ENCODE measurements at regions not wholly inside any gene's neighbourhood (a gene's known extent, or its start where the extent isn't known, plus 50 kb on each side); places are given as distances from the start of the nearest gene placed in this dataset.

DNA sequence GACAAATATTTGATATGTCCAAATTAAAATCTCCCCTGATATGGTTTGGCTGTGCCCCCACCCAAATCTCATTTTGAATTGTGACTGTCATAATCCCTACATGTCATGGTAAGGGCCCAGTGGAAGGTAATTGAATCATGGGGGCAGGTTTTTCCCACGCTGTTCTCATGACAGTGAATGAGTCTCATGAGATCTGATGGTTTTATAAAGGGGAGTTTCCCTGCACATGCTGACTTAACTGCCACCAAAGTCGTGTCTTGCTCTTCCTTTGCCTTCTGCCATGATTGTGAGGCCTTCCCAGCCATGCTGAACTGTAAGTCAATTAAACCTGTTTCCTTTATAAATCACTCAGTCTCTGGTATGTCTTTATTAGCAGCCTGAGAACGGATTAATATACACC is 207.0 kb downstream of the BARHL2 start:
- DNase-seq = no peak
- no peaks in the 10 kb centered on the region for H3K36me3 ChIP-seq
- TF ChIP-seq, protein P1, sequence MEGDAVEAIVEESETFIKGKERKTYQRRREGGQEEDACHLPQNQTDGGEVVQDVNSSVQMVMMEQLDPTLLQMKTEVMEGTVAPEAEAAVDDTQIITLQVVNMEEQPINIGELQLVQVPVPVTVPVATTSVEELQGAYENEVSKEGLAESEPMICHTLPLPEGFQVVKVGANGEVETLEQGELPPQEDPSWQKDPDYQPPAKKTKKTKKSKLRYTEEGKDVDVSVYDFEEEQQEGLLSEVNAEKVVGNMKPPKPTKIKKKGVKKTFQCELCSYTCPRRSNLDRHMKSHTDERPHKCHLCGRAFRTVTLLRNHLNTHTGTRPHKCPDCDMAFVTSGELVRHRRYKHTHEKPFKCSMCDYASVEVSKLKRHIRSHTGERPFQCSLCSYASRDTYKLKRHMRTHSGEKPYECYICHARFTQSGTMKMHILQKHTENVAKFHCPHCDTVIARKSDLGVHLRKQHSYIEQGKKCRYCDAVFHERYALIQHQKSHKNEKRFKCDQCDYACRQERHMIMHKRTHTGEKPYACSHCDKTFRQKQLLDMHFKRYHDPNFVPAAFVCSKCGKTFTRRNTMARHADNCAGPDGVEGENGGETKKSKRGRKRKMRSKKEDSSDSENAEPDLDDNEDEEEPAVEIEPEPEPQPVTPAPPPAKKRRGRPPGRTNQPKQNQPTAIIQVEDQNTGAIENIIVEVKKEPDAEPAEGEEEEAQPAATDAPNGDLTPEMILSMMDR (IDR thresholded peaks at IDR 0.05; ENCODE audit: low read depth, low read length) = no peak
- H3K4me1 ChIP-seq = no peaks in the 10 kb centered on the region
- no peak overlapping the region for H3K4me3 ChIP-seq (ENCODE audit: low read depth, low read length)
- H3K27me3 ChIP-seq = no peaks in the 10 kb centered on the region
- H3K9me3 ChIP-seq = no peaks in the 10 kb centered on the region

DNA sequence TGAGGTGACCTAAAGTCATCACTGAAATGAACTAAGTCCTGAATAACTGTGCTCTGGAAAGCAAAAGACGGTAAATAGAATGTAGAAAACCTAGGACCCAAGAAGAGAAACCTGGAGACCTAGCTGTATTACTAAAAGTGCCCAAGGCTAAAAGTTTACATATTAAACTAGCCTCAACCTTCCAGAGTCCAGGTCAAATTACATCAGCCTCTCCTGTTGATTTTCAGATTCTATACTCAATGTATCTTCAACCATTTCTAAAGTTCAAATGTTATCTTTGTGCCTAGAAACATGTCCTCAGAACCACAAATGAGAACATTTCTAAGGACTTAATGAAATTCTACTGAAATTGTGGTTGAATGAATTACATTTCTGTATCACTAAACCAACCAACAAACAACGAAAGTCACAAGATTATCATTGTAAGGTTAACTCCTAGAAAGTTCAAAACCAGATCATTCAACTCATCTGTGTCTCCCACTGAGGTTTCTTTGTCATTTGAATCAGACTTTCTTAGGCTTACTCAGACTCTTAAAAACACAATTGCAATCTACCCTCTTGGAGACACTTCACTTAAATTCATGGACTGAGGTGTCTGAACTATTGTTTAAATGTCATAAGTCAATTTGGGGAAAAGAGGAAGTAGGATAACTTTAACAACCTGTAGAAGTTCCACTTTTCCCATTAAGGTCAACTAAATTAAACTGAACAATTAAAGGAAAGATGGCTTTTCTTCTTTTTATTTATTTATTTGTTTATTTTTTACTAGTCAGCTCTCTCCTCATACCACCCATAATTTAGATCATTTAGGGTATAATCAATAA is 207.7 kb downstream of the BARHL2 start:
- Histone ChIP-seq H3K9me3 (no peaks in the 10 kb centered on the region), H3K4me3 (ENCODE audit: low read depth, low read length) (no peak overlapping the region), H3K36me3 (no peaks in the 10 kb centered on the region), H3K27me3 (no peaks in the 10 kb centered on the region), H3K4me1 (no peaks in the 10 kb centered on the region)
- DNase-seq = no peak
- TF ChIP-seq, protein P1 (IDR thresholded peaks at IDR 0.05; ENCODE audit: low read depth, low read length) = no peak

DNA sequence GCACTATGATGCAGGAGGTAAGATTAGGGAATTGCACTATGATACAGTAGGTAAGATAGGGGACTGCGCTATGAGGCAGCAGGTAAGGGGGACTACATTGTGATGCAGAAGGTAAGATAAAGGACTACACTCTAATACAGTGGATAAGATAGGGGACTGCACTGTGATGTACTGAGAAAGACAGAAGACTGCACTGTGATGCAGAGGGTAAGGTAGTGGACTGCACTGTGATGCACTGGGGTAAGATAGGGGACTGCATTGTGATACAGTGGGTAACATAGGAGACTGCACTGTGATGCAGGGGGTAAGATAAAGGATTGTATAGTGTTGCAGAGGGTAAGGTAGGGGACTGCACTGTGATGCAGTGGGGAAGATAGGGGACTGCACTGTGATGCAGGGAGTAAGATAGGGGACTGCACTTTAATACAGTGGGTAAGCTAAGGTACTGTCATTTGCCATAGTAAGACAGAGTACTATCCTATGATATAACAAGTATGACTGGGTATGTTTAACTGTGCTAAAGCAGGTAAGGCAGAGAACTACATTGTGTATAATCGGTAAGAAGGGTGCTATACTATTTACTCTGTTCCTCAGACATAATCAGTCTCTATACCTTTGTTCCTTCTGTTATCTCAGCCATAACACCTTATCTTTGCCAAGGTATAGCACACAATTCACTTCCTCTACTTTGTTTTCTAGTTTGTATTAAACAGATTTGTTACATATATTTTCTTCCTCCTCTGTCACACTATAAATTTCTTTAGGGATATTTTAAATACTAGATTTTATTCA is 208.5 kb downstream of the BARHL2 start:
- TF ChIP-seq, protein P1 (IDR thresholded peaks at IDR 0.05; ENCODE audit: low read depth, low read length) = no peak
- no peaks in the 10 kb centered on the region for H3K9me3 ChIP-seq
- no peaks in the 10 kb centered on the region for H3K27me3 ChIP-seq
- H3K4me1 ChIP-seq = no peaks in the 10 kb centered on the region
- H3K36me3 ChIP-seq = no peaks in the 10 kb centered on the region
- DNase-seq = no peak
- H3K4me3 ChIP-seq (ENCODE audit: low read depth, low read length) = no peak overlapping the region

DNA sequence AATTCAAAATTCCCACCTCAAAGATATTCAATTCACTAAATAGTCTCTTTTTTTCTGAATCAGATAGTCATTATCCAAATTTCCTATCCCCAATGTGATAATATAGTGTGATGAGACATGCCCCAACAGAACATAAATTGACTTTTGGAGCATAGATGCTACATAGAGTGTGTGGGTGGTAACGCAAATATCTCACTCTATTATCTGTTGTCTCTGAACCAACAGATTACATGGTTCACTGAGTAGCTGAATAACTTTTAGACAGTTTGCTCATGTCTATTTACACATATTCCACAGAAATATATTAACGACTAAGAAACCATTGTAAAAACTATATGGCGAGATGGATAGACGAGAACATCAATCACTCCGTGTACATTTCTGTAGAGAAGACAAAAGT is 209.9 kb downstream of the BARHL2 start:
- Histone ChIP-seq H3K27me3 (no peaks in the 10 kb centered on the region), H3K4me3 (ENCODE audit: low read depth, low read length) (no peak overlapping the region), H3K4me1 (no peaks in the 10 kb centered on the region), H3K36me3 (no peaks in the 10 kb centered on the region), H3K9me3 (no peaks in the 10 kb centered on the region)
- TF ChIP-seq, protein P1 (IDR thresholded peaks at IDR 0.05; ENCODE audit: low read depth, low read length) = no peak
- DNase-seq = no peak

DNA sequence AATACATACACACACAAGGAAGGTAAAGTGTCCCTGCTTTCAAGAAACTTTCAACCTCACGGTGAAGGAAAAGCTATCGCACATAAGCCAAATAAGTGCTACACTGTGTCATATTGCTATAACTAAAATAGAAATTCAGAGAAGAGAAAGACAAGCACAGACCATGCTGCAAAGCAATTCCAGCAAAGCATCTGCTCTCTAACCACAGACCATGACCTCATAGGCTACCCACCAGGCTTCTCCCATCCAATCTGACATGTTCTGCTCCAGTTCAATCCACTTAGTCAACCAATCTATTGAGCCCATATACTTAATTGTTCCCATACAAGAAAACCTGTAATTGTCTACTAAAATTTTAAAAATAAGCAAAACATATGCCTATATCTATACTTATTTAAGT is 211.3 kb downstream of the BARHL2 start:
- no peak for DNase-seq
- Histone ChIP-seq H3K36me3 (no peaks in the 10 kb centered on the region), H3K4me1 (no peaks in the 10 kb centered on the region), H3K9me3 (no peaks in the 10 kb centered on the region), H3K4me3 (ENCODE audit: low read depth, low read length) (no peak overlapping the region), H3K27me3 (no peaks in the 10 kb centered on the region)
- TF ChIP-seq, protein P1 (IDR thresholded peaks at IDR 0.05; ENCODE audit: low read depth, low read length) = no peak

DNA sequence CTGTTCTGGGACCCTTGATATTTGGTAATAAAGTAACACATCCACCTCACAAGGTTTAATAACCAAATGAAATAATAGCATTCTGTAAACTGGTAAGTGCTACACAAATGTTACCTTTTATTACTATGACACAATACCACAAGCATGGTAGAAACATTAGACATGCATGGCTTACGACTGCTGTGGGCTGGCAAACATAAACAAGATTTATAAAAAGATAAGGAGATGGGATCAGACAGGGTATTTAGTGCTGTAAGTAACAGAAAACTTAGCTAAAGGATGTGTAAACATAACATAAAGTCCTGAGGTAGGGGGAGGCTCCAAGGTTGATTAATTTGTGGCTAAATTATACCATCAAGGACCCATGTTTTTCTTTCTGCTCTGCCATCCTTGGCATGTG is 212.6 kb downstream of the BARHL2 start:
- no peaks in the 10 kb centered on the region for H3K27me3 ChIP-seq
- no peaks in the 10 kb centered on the region for H3K36me3 ChIP-seq
- H3K9me3 ChIP-seq = no peaks in the 10 kb centered on the region
- no peaks in the 10 kb centered on the region for H3K4me1 ChIP-seq
- no peak for DNase-seq
- TF ChIP-seq, protein P1 (IDR thresholded peaks at IDR 0.05; ENCODE audit: low read depth, low read length) = no peak
- no peak overlapping the region for H3K4me3 ChIP-seq (ENCODE audit: low read depth, low read length)

Measured in BE2C (cell line).